ENCODE measurements at regions not wholly inside any gene's neighbourhood (a gene's known extent, or its start where the extent isn't known, plus 50 kb on each side); places are given as distances from the start of the nearest gene placed in this dataset.

GRCh38 chr1:80818211-80818610, 982.5 kb upstream of the ADGRL2 start:
- TF ChIP-seq POLR2AphosphoS5 (IDR thresholded peaks at IDR 0.05; ENCODE audit: borderline replicate concordance, low read depth, low read length) (no peak), EZH2 (IDR thresholded peaks at IDR 0.05) (no peak)

Measured in SK-N-MC (cell line).